Activated naive CD8-positive, alpha-beta T cell treated with anti-CD3 and anti-CD28 coated beads for 36 hours (primary cell): ENCODE measurements at regions not wholly inside any gene's neighbourhood (a gene's known extent, or its start where the extent isn't known, plus 50 kb on each side); places are given as distances from the start of the nearest gene placed in this dataset.

Source experiments
- DNase-seq: peaks from one replicate; pipeline ENCODE4 v3.0.0; 2021
- H3K27ac Mint-ChIP-seq: one replicate; pipeline ENCODE4 v1.8.0; 2022; ENCODE audit warnings: mild to moderate bottlenecking, moderate library complexity, mixed read lengths
- H3K27me3 Mint-ChIP-seq: one replicate; pipeline ENCODE4 v1.8.0; 2022; ENCODE audit warnings: mild to moderate bottlenecking, mixed read lengths
- H3K36me3 Mint-ChIP-seq: one replicate; pipeline ENCODE4 v1.8.0; 2021; ENCODE audit warnings: mild to moderate bottlenecking, mixed read lengths
- H3K4me1 Mint-ChIP-seq: one replicate; pipeline ENCODE4 v1.8.0; 2021; ENCODE audit warnings: mixed read lengths
- H3K4me3 Mint-ChIP-seq: one replicate; pipeline ENCODE4 v1.8.0; 2022; ENCODE audit warnings: mild to moderate bottlenecking, moderate library complexity, mixed read lengths
- H3K9me3 Mint-ChIP-seq: one replicate; pipeline ENCODE4 v1.8.0; 2022; ENCODE audit warnings: mixed read lengths

DNA sequence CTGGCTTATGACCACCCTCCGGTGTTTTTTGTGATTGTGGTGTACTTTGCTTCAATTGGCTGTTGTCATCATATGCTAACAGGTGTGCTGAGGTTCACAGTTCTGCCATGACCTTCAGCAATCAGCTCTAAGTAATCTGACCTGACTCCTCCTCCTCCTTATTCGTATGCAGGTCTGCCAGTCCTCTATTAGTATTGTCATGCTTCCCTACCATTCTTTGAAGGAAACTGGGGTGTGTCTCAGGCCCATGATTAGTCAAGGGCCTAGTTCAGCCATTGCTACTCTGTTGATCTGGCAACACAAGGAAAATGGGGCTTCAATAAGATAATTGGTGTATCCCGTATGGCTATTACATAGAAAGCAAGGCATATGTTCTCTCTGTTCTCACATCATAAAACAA lies 332.3 kb upstream of the DPYD start:
- no peaks in the 10 kb centered on the region for H3K4me1 Mint-ChIP-seq
- no peak overlapping the region for H3K27ac Mint-ChIP-seq
- H3K9me3 Mint-ChIP-seq: peaks cover 8% of the 10 kb centered on the region
- H3K27me3 Mint-ChIP-seq: no peaks in the 10 kb centered on the region
- no peak for DNase-seq
- no peak overlapping the region for H3K4me3 Mint-ChIP-seq
- no peaks in the 10 kb centered on the region for H3K36me3 Mint-ChIP-seq

DNA sequence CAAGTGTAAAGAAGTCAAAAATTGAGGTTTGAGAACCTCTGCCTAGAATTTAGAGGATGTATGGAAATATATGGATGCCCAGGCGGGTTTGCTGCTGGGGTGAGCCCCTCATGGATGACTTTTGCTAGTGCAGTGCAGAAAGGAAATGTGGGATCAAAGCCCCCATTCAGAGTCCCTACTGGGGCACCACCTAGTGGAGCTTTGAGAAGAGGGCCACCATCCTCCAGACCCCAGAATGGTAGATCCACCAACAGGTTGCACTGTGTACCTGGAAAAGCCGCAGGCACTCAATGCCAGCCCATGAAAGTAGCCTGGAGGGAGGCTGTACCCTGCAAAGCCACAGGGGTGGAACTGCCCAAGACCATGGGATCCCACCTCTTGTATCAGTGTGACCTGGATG lies 330.7 kb upstream of the DPYD start:
- H3K4me3 Mint-ChIP-seq: no peak overlapping the region
- DNase-seq: no peak
- no peak overlapping the region for H3K27ac Mint-ChIP-seq
- H3K9me3 Mint-ChIP-seq: peaks cover 5% of the 10 kb centered on the region
- no peaks in the 10 kb centered on the region for H3K36me3 Mint-ChIP-seq
- no peaks in the 10 kb centered on the region for H3K27me3 Mint-ChIP-seq
- no peaks in the 10 kb centered on the region for H3K4me1 Mint-ChIP-seq

DNA sequence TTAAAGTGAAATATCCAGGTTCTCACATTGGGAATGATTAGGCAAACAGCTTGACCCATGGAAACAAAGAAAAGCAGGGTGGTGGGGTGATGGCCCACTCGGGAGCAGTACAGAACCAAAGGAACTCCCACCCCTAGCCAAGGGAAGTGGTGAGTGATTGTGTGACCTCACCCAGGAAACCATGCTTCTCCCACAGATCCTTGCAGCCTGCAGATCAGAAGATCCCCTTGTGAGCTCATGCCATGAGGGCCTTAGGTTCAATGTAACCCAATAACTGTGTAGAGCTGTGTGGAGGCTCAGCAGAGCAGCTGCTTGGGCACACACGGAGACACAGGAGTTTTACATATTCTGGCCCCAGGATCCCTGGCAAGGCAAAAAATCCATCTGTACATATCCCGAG lies 311.8 kb upstream of the DPYD start:
- Mint-ChIP-seq H3K36me3 (no peaks in the 10 kb centered on the region), H3K4me3 (no peak overlapping the region), H3K9me3 (peaks cover 31% of the 10 kb centered on the region), H3K27me3 (no peaks in the 10 kb centered on the region), H3K27ac (no peak overlapping the region), H3K4me1 (no peaks in the 10 kb centered on the region)
- DNase-seq: no peak

DNA sequence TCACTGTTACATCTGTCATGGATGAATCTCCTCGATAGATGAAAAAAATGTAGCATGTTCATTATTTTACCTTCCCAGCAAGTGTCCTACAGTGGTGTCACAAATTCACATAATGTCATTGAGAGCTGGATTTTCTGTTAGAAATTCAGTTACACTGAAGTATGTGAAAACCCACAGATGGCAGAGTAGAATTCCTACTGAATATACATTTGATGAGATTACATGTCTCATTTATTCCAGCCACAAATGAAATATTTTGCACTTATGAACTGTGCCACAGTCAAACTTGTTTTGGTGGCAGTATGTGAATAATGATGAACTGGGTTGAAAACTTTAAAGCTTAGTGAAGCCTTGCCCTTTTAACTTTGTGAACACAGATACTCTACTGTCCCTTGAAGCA lies 301.9 kb upstream of the DPYD start:
- Mint-ChIP-seq H3K4me3 (no peak overlapping the region), H3K27me3 (peaks cover 7% of the 10 kb centered on the region), H3K27ac (no peak overlapping the region), H3K4me1 (no peaks in the 10 kb centered on the region), H3K9me3 (no peaks in the 10 kb centered on the region), H3K36me3 (no peaks in the 10 kb centered on the region)
- DNase-seq: no peak

DNA sequence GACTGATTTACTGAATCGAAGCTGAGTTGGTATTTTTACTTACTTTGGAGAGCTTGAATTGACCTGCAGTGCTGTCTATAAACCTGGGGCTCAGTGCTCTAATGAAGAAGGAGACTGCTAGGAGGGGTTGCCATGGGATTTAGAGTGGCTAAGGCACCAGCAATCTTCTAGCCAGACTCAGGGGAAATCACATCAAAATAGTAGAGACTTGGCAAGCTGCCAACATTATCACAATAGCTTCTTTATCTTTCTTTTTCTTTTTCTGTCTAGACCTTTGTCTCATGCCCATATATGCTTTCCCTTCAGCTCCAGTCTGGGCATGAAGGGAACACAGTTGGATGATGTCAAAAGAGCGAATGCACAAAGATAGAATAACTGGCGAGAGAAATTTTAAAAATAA lies 301.1 kb upstream of the DPYD start:
- Mint-ChIP-seq H3K4me1 (no peaks in the 10 kb centered on the region), H3K4me3 (no peak overlapping the region), H3K27me3 (peaks cover 7% of the 10 kb centered on the region), H3K36me3 (no peaks in the 10 kb centered on the region), H3K9me3 (no peaks in the 10 kb centered on the region), H3K27ac (no peak overlapping the region)
- DNase-seq: no peak

DNA sequence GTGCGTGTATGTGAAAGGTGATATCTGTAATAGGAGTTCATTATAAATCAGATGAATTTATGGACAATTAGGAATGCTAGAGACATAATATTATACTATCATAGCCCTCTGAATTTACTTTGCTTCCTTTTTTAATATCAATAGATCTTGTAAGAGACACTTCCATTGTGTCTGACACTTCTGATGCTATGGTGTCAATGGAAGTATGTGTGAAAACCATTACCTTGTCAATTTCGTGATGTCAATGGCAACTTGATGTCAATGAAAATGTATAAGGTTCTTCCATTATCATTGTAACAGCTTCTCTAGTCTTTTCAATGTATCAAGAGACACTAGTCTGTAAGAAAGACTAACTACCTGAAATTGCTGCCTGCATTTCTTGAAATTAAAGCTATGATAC lies 296.8 kb upstream of the DPYD start:
- DNase-seq: no peak
- Mint-ChIP-seq H3K27ac (no peak overlapping the region), H3K9me3 (peaks cover 1% of the 10 kb centered on the region), H3K27me3 (no peaks in the 10 kb centered on the region), H3K36me3 (no peaks in the 10 kb centered on the region), H3K4me1 (no peaks in the 10 kb centered on the region), H3K4me3 (no peak overlapping the region)

DNA sequence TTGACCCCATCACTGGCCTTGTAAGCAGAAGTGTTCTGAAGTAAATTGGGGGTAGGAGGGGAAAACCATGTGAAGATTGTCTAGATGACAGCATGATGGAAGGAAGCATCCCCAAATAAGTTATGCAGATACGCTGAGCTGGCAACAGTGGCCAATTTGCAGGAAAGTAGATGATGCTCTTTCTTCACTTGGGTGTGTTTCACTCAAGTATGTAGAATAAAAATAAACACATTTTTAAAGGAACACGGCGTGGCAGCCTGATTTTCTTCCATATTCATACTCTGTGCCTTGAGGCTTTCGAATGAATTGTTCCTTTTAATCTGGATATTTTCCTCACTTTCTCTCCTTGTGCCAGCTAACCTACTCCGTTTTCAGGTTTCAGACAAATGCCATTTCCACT lies 295.5 kb upstream of the DPYD start:
- peaks cover 1% of the 10 kb centered on the region for H3K9me3 Mint-ChIP-seq
- H3K27ac Mint-ChIP-seq: no peak overlapping the region
- H3K36me3 Mint-ChIP-seq: no peaks in the 10 kb centered on the region
- no peak overlapping the region for H3K4me3 Mint-ChIP-seq
- no peaks in the 10 kb centered on the region for H3K4me1 Mint-ChIP-seq
- no peaks in the 10 kb centered on the region for H3K27me3 Mint-ChIP-seq
- no peak for DNase-seq

DNA sequence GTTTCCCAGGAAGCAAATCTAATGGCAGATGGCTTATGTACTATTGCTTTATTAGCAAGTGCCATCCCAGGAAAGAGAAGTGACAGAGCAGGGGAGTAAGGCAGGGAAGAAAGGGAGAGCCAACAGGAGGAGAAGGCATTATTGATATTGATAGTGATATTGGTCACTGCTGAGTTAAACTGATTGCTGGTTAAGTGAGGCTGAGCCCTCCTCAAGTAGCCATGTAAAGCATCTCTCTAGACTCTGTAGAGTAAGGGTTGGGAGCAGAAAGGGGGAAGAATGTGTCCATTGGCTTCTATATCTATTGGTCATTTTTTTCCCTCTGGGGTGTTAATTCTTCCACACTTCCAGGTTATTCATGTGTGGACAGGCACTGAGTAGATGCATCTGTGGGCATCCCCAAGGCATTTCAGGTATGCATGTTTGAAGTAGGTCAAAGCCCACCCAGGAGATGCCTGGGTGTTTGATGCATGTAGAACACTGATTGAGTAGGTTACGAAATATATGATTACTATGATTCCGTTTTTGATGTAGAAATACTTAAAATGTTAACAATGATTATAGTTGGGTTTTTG lies 290.5 kb upstream of the DPYD start:
- DNase-seq: no peak

DNA sequence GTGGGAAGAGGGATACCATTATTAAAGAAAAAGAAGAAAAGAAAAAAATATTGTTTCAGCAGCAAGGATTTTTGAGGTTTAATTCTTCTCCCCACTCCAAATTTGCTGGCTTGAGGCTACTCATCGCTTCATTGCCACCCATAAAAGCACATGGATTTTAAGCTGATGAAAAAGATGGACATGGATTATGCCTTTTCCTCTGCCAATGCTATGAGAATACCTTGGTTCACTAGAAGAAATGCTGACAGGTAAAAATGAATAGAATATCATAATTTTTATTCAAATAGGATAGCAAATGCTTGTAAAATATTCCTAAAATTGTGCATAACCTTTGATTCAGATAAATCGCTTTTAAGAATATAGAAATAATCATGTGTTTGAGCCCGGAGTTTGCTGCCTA lies 289.7 kb upstream of the DPYD start:
- DNase-seq: no peak
- H3K27ac Mint-ChIP-seq: no peak overlapping the region
- no peaks in the 10 kb centered on the region for H3K36me3 Mint-ChIP-seq
- no peak overlapping the region for H3K4me3 Mint-ChIP-seq
- peaks cover 1% of the 10 kb centered on the region for H3K9me3 Mint-ChIP-seq
- no peaks in the 10 kb centered on the region for H3K4me1 Mint-ChIP-seq
- H3K27me3 Mint-ChIP-seq: no peaks in the 10 kb centered on the region

More for the DNA sequence above, 290.5 kb upstream of the DPYD start:
- Mint-ChIP-seq H3K36me3 (no peaks in the 10 kb centered on the region), H3K27ac (no peak overlapping the region), H3K9me3 (peaks cover 1% of the 10 kb centered on the region), H3K4me1 (no peaks in the 10 kb centered on the region), H3K4me3 (no peak overlapping the region), H3K27me3 (no peaks in the 10 kb centered on the region)

DNA sequence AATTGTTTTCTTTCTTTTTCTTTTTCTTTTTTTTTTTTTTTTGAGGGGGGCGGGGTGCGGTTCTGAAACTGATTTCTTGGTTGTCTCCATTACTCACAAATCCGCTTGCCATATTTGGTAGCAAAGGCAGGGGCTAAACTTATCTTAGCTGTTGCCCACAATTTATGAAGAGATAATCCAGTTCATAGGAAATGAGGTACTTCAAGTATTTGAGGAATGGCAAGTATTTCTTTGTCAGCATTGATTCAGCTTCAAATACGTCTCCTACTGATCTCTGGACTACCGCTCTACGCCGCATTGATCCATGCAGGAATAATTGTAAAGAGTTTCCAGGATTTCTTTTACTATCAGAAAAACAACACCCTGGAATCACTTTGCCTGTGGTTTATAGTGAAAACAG lies 289.2 kb upstream of the DPYD start:
- H3K4me1 Mint-ChIP-seq: no peaks in the 10 kb centered on the region
- H3K27ac Mint-ChIP-seq: no peak overlapping the region
- no peaks in the 10 kb centered on the region for H3K36me3 Mint-ChIP-seq
- H3K27me3 Mint-ChIP-seq: no peaks in the 10 kb centered on the region
- H3K9me3 Mint-ChIP-seq: peaks cover 1% of the 10 kb centered on the region
- no peak overlapping the region for H3K4me3 Mint-ChIP-seq
- DNase-seq: no peak

DNA sequence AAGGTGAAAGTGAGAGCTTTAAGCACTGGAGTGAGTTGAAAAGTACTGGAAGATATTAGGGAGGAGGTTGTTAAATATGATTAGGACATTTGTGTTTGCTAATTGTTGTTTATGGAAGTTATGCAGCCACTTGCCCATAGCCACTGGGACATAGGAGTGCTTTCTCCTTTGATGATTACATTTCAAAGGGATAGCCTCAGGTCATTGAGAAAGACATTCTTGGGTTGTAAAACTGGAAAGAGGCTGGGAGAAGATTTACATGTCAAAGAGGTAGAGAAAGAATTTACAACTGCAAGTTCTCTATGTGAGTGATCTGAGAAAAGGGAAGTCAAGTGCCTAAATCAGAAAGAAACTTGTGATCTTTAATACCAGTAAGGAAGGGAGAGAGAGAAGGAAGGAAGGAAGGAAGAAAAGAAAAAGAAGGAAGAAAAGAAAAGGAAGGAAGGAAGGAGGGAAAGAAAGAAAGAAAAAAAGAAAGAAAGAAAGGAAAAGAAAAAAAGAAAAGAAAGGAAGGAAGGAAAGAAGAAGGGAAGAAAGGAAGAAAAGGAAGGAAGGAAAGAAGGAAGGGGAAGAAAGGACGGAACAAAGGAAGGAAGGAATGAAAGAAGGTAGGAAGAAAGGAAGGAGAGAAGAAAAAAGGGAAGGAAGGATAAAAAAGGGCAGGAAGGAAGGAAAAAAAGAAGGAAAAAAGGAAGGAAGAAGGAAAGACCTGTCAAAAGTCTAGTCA lies 284.6 kb upstream of the DPYD start:
- DNase-seq: no peak
- no peaks in the 10 kb centered on the region for H3K36me3 Mint-ChIP-seq
- H3K4me1 Mint-ChIP-seq: no peaks in the 10 kb centered on the region
- H3K27ac Mint-ChIP-seq: no peak overlapping the region
- H3K9me3 Mint-ChIP-seq: no peaks in the 10 kb centered on the region
- no peaks in the 10 kb centered on the region for H3K27me3 Mint-ChIP-seq
- H3K4me3 Mint-ChIP-seq: no peak overlapping the region

DNA sequence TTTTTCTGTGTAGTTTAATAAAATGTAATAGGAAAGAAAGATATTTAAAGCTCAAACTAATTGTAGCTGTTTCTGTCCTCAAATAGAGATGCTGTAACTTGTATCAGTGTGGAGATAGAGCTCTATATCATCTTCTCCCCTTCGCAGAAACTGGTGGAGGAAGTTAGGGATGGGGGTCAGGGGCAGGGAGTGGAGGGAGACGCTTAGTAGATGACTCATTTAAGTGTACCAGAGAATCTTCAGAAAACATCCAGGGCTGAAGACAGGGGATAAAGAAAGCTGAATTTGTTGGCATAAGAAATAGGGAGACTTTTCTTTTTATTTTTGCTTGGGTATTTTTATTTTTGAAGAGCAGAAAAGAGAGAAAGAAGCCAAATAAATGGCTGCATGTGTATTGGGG lies 282.6 kb upstream of the DPYD start:
- no peak for DNase-seq
- no peaks in the 10 kb centered on the region for H3K36me3 Mint-ChIP-seq
- H3K27ac Mint-ChIP-seq: no peak overlapping the region
- H3K4me3 Mint-ChIP-seq: no peak overlapping the region
- no peaks in the 10 kb centered on the region for H3K27me3 Mint-ChIP-seq
- H3K4me1 Mint-ChIP-seq: no peaks in the 10 kb centered on the region
- no peaks in the 10 kb centered on the region for H3K9me3 Mint-ChIP-seq

DNA sequence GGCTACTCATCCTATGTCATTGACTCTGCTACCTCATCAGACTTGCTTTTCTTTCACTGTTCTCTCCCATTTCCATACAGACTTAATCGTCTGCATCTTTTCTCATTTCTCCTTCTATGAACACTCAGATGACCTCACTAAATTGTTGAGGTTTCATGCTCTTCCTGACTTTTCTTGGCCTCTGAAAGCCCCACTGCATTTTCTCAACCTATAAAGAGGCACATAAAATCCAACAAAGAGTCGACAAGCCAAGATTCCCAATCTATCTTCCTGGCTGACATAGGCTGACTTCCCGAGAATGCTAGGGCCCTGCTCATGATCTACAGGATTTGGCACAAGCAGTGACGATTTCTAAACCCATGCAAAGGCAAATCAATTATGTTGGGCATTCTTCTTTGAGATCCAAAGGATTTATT lies 280.8 kb upstream of the DPYD start:
- Mint-ChIP-seq H3K4me1 (no peaks in the 10 kb centered on the region), H3K4me3 (no peak overlapping the region), H3K27ac (no peak overlapping the region), H3K36me3 (no peaks in the 10 kb centered on the region), H3K9me3 (no peaks in the 10 kb centered on the region), H3K27me3 (no peaks in the 10 kb centered on the region)
- DNase-seq: no peak

DNA sequence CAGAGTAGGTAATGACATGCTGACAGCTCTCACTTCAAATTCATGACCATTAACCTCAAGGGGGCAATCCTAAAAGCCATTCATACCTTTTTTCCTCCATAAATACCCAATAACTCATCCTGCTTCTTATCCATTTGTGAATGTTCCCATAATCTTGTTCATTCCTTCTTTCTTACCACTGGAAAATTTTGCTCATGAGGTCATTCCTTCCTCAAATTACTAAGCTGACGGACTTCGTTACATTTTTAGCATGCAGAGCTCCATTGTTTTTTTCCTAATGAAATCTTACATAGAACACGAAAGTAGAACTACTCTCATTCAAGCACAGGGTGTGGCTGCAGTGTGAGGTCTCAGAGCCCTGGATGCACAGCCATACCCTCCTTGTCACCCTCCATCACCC lies 276.5 kb upstream of the DPYD start:
- no peak for DNase-seq
- H3K4me1 Mint-ChIP-seq: no peaks in the 10 kb centered on the region
- H3K4me3 Mint-ChIP-seq: no peak overlapping the region
- no peaks in the 10 kb centered on the region for H3K36me3 Mint-ChIP-seq
- H3K9me3 Mint-ChIP-seq: no peaks in the 10 kb centered on the region
- H3K27ac Mint-ChIP-seq: no peak overlapping the region
- no peaks in the 10 kb centered on the region for H3K27me3 Mint-ChIP-seq

DNA sequence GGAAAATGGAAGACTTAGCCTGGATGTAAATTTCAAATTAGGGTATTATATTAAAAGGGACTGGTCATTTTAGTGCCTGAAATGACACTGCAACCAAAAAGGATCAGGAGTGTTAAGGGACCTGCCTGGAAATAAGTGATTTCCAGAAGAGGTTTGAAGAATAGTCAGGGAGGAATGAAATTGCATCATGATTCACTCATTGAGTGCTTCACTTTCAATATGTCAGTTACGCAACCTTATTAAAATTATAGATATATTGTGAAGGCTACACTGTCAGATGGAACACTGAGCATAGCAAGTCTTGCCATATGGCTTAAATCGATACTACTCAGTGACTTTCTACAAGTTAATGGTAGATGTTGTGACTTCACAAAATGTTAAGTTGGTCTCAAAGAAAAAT lies 275.2 kb upstream of the DPYD start:
- DNase-seq: no peak
- H3K27me3 Mint-ChIP-seq: no peaks in the 10 kb centered on the region
- no peaks in the 10 kb centered on the region for H3K4me1 Mint-ChIP-seq
- H3K36me3 Mint-ChIP-seq: no peaks in the 10 kb centered on the region
- no peak overlapping the region for H3K4me3 Mint-ChIP-seq
- H3K9me3 Mint-ChIP-seq: no peaks in the 10 kb centered on the region
- no peak overlapping the region for H3K27ac Mint-ChIP-seq

DNA sequence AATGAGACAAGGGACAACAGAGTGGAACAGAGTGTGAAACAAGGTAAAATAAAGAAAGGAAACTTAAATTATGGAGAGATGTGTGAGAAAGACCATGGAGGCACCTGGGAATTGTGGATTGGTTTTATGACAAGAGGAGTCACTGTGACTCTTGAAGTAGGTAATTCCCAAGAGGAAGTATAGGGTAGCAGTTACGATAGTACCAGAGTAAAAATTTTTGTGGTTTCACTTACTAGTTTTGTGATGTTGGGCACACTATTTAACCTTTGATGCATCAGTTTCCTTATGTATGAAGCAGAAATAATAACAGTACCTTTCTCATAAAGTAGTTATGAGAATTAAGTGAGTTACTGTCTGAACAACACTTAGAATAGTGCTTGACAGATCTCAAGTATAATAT lies 267.9 kb upstream of the DPYD start:
- no peaks in the 10 kb centered on the region for H3K27me3 Mint-ChIP-seq
- H3K4me1 Mint-ChIP-seq: no peaks in the 10 kb centered on the region
- H3K4me3 Mint-ChIP-seq: no peak overlapping the region
- no peak for DNase-seq
- H3K27ac Mint-ChIP-seq: no peak overlapping the region
- no peaks in the 10 kb centered on the region for H3K36me3 Mint-ChIP-seq
- H3K9me3 Mint-ChIP-seq: no peaks in the 10 kb centered on the region
